GM18907 (cell line): ENCODE measurements at regions not wholly inside any gene's neighbourhood (a gene's known extent, or its start where the extent isn't known, plus 50 kb on each side); places are given as distances from the start of the nearest gene placed in this dataset.
A peak's percentile ranks its signal among the peaks of the same experiment; 100 is the strongest.

Source experiments
- ATAC-seq: cut with Tn5 transposase; IDR thresholded peaks from one replicate; pipeline ENCODE4 v1.9.1; 2021; ENCODE audit warnings: mild to moderate bottlenecking, moderate library complexity; ENCODE audit not compliant: unreplicated experiment

DNA sequence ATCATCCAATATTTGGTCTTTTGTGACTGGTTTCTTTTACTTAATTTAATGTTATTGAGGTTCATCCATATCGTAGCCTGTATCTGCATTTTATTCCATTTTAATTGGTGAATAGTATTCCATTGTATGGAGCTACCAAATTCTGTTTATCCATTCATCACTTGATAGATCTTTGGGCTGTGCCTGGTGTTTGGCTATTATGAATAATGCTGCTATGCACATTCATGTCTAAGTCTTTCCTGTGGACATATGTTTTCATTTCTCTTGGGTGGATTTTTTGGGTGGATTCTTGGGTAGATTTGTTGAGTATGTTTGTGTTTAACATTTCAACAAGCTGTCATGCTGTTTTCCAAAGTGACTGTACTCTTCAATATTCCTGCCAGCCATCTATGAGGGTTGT is 52.5 kb upstream of the NEDD4L start:
- ATAC-seq: no peak

DNA sequence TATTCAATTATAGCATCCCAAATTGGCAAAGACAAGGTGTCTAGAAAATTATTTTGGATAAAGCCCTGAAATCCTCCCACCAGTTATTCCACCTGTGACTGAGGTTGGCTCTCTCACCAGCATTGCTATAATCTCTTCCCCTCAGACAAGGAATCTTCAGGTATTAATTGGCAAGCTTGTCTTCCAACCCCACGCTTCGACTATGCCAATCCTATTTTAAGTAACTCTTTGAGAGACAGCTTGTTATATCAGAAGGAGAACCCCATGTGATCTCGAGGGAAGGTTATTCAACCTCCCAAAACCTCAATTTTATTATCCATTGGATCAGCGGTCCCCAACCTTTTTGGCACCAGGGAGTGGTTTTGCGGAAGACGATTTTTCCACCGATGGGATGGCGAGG is 54.5 kb upstream of the NEDD4L start:
- ATAC-seq: no peak

DNA sequence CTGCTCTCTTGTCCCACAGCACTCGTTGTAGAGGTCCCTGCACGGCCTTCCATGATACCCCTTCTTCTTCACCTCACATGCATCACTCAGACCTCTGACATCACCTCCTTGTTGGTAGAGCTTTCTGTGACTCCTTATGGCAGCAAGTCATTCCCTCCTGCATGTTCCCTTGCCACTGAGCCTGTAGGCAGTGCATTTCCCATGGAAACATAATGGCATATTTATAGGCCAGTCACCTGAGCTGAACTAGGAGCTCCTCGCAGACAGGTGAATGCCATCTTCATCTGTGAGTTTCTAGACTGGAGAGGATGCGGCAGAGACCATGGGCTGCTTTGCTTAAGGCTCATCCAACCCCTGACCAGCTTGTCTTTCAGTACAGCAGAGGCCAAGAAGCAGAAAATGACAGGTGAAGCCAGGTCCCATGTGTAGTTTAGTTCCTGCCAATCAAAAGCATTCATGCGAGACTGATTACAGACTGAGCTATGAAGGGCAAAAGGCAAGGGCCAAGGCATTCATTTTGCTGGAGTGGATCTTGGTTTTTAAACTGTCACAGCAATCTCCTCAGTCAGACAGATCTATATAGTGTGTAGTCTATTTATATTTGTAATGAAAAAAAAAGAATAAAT is 59.4 kb upstream of the NEDD4L start:
- ATAC-seq: no peak

DNA sequence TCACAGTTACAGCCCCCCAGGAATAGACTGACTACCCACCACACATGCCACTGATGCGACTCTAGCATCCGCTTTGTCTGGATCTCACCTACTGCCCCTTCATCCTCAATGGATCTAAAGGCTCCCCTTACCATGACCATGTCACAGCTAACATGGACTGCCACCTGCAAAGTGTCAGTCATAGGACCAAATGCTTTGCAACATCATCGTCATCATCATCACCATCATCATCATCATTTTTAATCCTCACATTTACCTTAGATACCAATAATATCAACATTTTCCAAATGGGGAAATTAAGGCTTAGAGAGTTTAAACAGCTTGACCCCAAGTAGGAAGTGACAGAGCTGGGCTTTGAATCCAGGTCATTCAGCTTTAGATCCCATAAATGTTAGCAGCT is 60.1 kb upstream of the NEDD4L start:
- no peak for ATAC-seq

DNA sequence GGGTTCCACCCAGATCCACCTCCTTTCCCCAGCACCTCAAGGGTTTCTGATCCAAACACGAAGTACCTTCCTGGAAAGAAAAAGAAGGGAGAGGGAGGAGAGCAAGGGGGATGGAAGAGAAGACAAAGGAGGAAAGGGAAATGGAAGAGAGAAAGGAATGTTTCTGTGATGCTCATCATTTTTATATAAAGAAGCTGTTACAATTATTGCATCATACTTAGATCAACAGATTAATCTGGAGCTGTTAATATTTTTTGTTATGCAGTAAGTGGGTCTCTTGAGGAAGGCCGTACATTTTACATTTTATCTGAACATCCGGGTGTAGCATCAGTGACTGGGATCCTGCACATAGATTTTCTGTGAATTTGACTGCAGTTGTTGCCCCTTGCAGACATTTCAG is 60.6 kb upstream of the NEDD4L start:
- no peak for ATAC-seq

DNA sequence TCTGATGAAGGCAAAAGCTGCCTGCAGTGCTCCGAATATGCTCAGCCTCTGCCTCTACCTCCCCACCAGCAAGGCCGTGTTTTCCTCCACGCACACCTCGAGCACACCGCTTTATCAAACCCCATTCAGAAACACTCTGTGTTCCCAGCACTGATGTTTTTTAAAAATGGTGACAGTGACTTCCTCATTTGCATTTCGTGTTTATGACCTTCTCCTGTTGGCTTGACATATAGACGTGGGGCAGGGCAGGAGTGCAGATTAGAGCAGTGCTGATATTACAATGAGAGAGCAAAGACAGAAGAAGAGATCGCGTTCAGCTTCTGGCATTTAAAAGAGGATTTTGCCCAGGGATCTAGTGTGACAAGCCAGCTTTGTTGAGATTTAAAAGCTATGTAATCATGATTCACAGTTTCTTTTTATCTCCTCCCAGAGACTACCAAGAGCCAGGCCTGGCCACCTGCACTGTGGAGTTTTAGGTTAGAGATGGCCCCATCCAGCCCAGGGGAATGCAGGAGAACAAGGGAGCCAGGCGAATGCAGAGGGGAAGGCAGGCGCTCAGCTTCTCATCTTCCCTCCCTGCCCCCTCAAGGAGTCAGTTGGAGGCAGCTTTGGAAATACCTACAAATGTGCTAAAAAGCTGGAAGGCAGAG is 61.5 kb upstream of the NEDD4L start:
- ATAC-seq: no peak

DNA sequence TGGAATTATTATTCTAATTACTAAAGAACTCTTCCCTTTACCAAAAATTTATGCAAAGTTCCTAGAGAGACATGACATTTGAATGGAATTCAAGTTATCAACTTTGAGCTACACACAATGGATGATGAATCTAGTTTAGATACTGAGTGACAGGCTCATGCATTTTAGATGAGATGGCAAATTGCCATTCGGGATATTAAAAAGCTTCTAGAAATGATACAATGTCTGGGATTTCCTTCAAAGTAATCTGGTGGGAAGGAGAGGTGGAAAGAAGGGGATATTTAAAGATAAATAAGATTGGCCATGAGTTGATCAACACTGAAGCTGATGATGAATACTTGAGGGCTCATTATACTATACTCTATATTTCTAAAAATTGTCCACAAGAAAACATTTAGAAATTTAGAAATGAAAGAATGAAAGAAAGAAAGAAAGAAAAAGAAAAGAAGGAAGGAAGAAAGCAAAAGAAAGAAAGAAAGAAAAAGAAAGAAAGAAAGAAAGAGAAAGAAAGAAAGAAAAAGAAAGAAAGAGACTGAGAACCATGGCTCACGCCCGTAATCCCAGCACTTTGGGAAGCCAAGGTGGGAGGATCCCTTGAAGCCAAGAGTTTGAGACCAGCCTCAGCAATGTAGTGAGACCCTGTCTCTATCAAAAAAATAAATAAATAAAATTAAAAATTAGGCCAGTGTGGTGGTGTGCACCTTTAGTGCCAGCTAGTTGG is 62.6 kb upstream of the NEDD4L start:
- ATAC-seq: no peak

DNA sequence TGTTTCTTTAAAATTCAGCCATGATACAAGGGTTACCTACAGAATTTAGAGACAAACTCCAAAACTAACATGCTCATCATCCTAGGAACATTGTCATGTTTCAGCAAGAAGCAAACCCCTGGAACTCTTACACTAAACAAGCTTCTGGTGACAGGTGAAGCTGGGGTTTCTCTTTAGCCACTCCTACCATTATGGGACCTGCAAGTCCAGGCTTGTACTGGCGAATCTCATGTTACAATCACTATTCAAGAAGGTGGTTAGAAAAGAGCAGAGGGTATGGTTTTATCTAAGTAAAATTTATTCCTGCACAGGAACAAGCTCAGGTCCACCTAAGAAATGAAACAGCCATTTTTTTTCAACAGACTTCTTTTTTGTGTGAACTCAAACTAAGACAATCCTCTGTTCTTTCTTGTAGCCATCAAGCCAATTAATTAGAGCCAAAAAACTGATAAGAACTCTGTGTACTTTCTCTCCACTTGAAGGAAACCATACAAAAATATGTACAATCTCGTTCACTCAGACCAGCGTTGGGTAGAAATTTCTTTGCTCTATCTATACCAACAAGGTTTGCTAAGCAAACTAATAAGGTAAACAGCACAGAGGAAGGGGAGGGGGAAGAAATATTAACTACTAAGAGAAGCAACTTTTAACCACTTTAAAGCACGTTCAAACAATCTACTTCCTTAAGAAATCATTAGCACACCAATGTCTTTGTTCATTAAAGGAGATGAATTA is 63.3 kb upstream of the NEDD4L start:
- no peak for ATAC-seq

DNA sequence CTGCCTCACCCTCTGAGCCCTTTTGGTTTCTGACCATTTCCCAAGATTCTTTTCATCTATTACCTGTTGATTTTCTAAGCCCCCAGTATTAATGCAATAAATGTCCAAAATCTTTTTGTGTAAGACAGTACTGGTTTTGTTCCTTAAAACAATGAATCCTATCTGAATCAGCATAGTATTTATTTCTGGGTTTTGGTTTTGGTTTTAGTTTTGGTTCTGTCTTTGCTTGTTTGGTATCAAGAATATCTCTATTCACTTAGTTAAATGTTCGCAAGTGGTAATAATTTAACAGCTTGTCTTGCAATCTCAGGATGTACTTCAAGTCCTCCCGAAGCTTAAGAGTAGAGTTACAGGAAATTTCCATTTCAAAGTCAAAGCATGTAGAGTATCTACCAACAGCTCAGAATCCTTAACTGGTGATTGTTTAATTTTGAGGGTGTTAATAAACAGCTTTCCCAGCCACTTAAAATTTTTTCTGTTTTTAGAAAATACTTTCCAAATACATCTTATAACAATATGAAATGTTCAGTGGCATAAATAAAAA is 67.7 kb upstream of the NEDD4L start:
- peak; percentile 66 for ATAC-seq

DNA sequence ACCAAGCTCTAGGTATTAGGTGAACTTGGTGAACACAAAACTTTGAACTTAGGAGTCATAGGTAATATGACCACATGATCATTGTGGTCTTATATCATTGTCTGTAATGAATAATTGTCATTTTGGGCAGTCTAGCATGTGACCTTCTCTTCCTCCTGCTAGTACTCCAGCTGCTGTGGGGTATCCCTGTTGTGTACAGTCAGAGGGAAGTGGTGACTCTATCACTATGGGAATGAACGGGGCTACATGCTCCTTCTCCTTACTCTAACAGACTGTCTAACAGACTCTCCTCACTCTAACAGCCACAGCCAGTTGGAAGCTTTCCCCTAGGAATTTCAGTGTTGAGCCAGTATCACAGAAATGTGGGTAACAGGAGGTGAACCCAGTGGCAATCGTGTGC is 68.2 kb upstream of the NEDD4L start:
- ATAC-seq: peak; percentile 22

DNA sequence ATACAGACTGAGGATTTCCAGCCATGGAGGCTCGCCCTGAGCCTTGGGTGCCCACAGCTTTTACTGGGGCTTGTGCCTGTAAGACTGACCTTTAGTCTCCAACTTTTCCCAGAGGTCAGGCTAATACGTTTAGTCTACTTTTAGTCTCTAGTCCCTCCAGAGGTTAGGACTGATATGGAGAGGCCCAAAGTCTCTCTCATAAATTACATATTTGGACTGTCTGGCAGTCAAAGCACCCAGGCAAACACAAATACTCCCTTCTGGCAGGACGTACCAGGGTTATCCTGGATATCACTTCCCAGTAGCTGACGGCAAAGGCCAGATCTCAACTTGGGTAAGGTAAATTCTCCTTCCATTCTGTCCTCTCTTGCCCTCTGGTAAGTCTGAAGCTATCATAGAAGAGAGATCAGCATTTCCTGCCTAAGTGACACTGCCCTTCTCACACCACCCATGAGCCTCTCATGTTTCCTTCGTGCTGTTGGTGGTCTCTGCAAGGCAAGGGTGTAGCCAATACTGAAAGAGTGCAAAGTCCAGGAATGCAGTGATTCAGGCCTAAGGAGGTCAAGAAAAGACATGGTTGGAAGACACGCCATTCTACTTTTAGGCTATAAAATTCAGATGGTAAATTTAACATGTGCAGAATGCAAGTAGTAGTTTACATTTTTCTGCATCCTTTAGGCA is 69.3 kb upstream of the NEDD4L start:
- ATAC-seq: no peak

DNA sequence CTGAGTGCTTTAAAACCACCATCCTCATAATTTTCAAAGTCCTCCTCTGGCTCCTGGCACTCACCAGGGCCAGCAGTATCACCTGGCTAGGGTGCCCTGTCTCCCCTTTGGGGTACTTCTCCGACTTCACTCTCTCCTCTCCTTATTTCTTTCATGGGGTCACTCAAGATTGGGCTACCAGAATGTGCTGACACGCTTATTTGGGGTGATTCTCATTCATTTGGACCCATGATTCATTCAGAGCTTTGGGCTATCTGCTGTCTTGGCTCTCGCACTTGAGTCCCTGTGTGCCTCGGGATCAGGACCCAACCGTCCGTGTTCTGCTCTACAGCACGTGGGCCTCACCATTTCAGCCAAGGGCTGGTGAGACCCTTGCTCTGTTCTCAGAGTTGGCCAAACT is 70.1 kb upstream of the NEDD4L start:
- ATAC-seq: no peak

DNA sequence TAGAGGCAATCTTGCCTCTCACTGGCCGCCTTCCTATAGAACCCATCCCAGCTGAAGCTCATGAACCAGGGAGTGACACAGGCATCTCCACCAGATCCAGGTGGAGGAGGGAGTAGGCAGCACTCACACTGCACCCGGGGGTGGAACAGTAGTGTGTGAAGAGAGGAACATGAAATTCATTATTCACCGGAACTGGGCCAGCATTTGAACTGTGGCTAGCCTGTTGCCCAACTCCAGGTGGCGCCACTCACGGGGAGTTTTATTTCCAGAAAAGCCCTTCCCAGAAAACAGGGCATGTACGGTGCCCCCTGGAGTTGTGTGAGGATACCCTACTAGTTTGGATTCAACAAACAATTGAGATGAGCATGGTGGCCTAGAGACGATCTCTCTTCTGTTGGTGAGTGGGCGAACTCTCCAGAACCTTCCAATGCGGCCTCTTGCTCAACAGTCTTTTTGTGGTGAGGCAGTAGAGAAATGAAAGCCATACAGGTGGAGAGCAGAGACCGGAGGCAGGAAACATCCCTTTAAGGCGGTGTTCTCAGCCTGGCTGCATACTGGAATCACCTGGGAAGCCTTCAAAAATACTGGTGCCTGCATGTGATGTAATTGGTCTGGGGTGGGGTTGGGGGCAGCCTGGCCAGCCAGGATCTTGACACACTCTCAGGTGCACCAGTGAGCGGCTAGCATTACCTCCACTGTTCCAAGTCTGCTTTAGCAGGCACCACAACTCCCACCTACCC is 73.5 kb upstream of the NEDD4L start:
- ATAC-seq: no peak

DNA sequence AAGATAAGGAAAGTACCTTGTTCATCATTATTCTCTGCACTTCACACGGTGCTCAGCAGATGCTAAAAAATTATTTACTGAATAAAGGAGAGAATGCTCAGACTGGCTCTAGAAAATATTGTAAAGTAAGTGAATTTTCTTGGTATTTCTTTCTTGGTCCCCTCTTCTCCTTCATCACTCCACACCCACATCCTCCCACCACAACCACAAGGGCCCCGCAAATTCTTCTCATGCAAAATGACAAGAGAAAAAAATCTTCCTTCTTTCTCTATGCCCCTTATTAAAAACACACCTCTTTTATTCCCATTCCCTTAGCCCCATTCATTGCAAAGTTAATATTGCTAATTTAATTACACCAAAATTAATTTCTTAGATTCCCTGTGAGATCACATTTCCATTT is 74.2 kb upstream of the NEDD4L start:
- no peak for ATAC-seq

DNA sequence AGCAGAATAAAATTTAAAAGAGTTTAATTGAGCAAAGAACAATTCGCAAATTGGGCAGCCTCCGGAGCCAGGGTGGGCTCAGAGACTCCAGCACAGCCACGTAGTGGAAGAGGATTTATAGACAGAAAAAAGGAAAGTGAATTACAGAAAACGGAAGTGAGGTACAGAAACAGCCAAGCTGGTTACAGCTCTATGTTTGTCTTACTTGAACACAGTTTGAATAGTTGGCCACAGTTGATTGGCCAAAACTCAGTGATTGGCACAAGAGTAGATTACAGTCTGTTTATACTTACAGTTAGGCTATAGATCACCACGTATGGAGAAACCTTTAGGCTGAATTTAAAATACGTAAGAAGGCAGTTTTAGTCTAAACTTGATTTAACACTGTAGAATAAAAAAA is 78.8 kb upstream of the NEDD4L start:
- ATAC-seq: no peak

DNA sequence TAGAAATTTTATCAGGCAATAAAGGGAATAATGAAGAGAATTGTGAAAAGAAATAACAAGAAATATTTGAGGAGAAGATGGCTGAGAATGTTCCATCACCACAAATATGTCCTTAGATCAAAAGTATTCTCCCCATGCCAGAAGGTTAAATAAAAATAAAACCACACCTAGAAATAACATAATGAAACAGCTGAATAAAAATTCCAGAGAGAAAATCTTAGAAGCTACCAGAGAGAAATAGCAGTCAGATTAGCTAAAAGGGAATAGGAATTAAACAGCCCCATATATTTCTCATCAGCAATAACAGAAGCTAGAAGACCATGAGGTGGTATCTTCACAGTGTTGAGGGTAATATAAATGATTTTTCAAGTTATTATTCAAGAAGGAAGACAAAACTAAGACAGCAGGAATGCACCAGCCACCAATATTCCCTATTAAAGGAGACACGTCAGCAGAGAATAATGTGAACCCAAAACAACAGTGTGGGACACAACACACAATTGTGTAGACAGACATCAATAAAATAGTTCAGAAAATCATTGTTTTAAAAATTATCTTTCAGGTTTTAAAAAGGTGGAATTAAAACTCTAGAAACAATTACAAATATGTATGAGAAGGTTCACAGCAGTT is 82.0 kb upstream of the NEDD4L start:
- ATAC-seq: no peak

DNA sequence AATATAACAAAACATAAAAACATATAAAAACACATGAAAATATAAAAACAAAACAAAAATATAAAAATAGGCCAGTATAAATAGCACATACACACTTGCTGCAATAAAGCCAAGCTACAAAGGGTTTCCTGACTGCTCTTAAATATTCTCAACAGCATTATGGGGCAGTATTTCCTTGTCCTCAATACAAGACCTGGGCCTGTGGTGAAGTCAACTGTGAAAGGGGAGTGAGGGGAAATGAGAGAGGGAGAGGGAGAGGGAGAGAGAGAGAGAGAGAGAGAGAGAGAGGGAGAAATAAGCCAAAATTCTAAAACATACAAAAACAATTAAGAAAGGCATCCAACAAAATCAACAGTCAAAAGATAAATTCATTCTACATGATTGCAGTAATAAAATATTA is 82.6 kb upstream of the NEDD4L start:
- ATAC-seq: no peak

DNA sequence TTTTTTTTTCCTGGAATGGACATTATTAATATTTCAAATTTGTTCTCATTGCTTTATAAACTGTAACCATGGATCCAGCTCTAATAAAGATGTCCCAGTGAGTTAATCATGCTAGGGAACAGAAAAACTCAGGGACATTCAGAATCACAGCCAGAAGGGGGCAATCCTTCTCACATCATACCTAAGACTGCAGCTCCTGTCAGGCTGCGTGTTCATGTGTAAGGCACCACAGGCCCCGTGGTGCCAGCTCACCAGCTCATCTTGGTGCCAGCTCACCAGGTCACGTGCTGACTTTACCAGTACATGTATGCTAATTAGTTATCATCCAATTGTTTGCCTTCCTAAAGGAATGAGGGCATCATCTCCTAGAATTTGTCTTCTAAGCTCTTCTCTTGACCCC is 84.7 kb upstream of the NEDD4L start:
- ATAC-seq: peak; percentile 75

DNA sequence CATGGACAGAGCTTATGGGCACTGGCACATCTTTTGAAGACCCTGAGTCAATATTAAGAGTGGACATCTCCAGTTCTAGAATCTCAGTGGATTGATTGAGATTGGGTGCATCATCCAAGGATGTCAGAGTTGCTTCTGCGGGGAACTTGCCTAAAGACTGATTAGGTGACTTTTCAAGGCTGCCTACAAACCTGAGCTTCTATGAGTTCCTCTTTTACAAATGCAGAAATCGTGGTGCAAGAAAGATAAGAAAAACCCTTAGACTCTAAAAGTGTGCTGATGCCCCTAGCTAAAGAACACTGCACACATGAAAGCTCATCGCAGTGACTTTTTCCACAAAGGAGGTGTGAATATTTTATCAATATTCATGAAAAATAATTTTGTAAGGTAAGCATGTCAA is 86.8 kb upstream of the NEDD4L start:
- ATAC-seq: no peak

DNA sequence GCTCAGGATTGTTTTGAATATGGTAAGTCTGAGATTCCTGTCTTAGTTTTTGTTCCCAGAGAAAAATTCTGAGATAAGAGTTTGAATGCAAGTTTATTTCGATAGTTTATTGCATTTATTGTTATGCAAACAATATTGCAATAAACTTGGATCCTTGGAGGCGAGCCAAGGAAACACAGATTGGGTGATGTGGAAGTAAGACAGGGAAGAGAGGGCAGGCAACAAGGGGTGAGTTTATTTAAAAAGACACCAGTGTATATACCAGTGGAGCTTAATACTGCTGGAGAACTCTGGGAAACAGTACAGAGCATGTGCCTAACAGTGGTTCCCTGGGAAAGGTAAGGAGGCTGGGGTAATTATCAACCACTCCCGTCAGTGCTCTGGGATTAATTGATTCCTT is 87.5 kb upstream of the NEDD4L start:
- ATAC-seq: no peak
